Panc1 (cell line): ENCODE measurements at regions not wholly inside any gene's neighbourhood (a gene's known extent, or its start where the extent isn't known, plus 50 kb on each side); places are given as distances from the start of the nearest gene placed in this dataset.

Experiments used
- ATAC-seq: fragments of 200-7000 bp; cut with Tn5 transposase; 2 replicates; pipeline ENCODE4 v1.9.1; 2020; ENCODE audit warnings: mild to moderate bottlenecking, moderate library complexity
- BruUV-seq: library from RNA; stranded (reverse); fragments of 400-500 nt; replicated peaks from 2 replicates; lab custom pipeline; 2021; lab: Mats Ljungman, UMichigan
- CTCF ChIA-PET: fragments of 300-600 bp; sonication (Branson Sonifier 250); formaldehyde crosslinking; loops from one replicate; lab custom pipeline; 2022; ENCODE audit warnings: antibody characterized with exemption; lab: Charles Lee
- POLR2A ChIA-PET: fragments of 300-600 bp; sonication (Branson Sonifier 250); formaldehyde crosslinking; loops from one replicate; lab custom pipeline; 2022; ENCODE audit warnings: antibody characterized with exemption; lab: Charles Lee
- DNase-seq: peaks from one replicate; pipeline ENCODE4 v3.0.0-alpha.2; 2010; ENCODE audit warnings: low read depth, low spot score
- H3K27ac ChIP-seq: 2 replicates; pipeline ENCODE4 v1.5.1; 2011; ENCODE audit warnings: mild to moderate bottlenecking, low read length, inconsistent platforms
- H3K27me3 ChIP-seq: fragments of 200-500 bp; sonication (Bioruptor generic); 2 replicates; pipeline ENCODE4 v1.6.0; 2014; ENCODE audit warnings: low read length, inconsistent platforms; ENCODE audit not compliant: control insufficient read depth, insufficient read depth
- H3K36me3 ChIP-seq: fragments of 200-500 bp; sonication (Bioruptor generic); 2 replicates; pipeline ENCODE4 v1.5.1; 2014; ENCODE audit warnings: inconsistent platforms, mild to moderate bottlenecking, low read length, moderate library complexity; ENCODE audit not compliant: control insufficient read depth, insufficient read depth
- H3K4me1 ChIP-seq: 2 replicates; pipeline ENCODE4 v1.5.1; 2011; ENCODE audit warnings: inconsistent platforms, mild to moderate bottlenecking, low read length, moderate library complexity; ENCODE audit not compliant: control insufficient read depth, insufficient read depth
- H3K4me3 ChIP-seq, 2 experiments: 2 replicates each; pipeline ENCODE4 v1.5.1; 2011 to 2012; ENCODE audit warnings: low read depth in 2 of 2, low read length in 2 of 2, mild to moderate bottlenecking in 2 of 2, inconsistent platforms in 1 of 2, moderate library complexity in 1 of 2
- H3K9me3 ChIP-seq: fragments of 200-500 bp; sonication (Bioruptor generic); 2 replicates; pipeline ENCODE4 v1.5.1; 2014; ENCODE audit warnings: low read depth, mild to moderate bottlenecking, inconsistent platforms, low read length, moderate library complexity; ENCODE audit not compliant: control insufficient read depth, insufficient read depth
- POLR2AphosphoS5 ChIP-seq: IDR thresholded peaks from 2 replicates; pipeline ENCODE4 v1.6.1; 2012; ENCODE audit warnings: mild to moderate bottlenecking, low read depth, low read length, moderate library complexity
- REST ChIP-seq, 2 experiments: IDR thresholded peaks; 2 replicates each; pipeline ENCODE4 v1.6.1; 2011 to 2012; ENCODE audit warnings: low read depth in 2 of 2, control low read depth in 1 of 2, low read length in 1 of 2, mild to moderate bottlenecking in 1 of 2, moderate library complexity in 1 of 2; ENCODE audit not compliant: insufficient read depth in 1 of 2
- SIN3A ChIP-seq: IDR thresholded peaks from 2 replicates; pipeline ENCODE4 v1.6.1; 2012; ENCODE audit warnings: low read depth, mild to moderate bottlenecking, low read length, moderate library complexity, borderline replicate concordance; ENCODE audit not compliant: insufficient read depth
- TCF7L2 ChIP-seq: IDR thresholded peaks from 2 replicates; pipeline ENCODE4 v1.6.1; 2011; ENCODE audit warnings: mild to moderate bottlenecking, low read depth, low read length, inconsistent platforms
- in situ Hi-C: cut with HindIII; loops from 2 replicates; pipeline ENCODE4 v1.10.0; 2016; ENCODE audit warnings: low sequenced_read_pairs, low pct_unique_long_range_greater_than_20kb
- intact Hi-C: fragments of 100-400 bp; cut with micrococcal nuclease; formaldehyde crosslinking; loops from one replicate; pipeline ENCODE4 v1.10.0; 2022; ENCODE audit not compliant: unreplicated experiment
- TF ChIP-seq, protein P1 (sequence below): fragments of 450-650 bp; IDR thresholded peaks from 2 replicates; pipeline ENCODE4 v1.5.1; 2017; ENCODE audit warnings: mild to moderate bottlenecking

- no TSS peak for BruUV-seq
Observed at GRCh38 chr4:12206091-12206490, 777.4 kb upstream of the HS3ST1 start.

GRCh38 chr4:12203945-12204344 lies 775.3 kb upstream of the HS3ST1 start:
- POLR2A ChIA-PET, result no interaction called here
- in situ Hi-C loops (no loop called here), intact Hi-C loops (loop anchor here (2.0 kb wide), 1 partner anchor 13 kb away; no protein-coding TSS in a partner anchor)
- TF ChIP-seq POLR2AphosphoS5 (no peak), SIN3A (no peak), REST (IDR thresholded peaks at IDR 0.05; ENCODE audit: insufficient read depth in 1 of 2, low read depth in 2 of 2, low read length in 1 of 2) (no peak), TCF7L2 (no peak)
- TF ChIP-seq, protein P1, sequence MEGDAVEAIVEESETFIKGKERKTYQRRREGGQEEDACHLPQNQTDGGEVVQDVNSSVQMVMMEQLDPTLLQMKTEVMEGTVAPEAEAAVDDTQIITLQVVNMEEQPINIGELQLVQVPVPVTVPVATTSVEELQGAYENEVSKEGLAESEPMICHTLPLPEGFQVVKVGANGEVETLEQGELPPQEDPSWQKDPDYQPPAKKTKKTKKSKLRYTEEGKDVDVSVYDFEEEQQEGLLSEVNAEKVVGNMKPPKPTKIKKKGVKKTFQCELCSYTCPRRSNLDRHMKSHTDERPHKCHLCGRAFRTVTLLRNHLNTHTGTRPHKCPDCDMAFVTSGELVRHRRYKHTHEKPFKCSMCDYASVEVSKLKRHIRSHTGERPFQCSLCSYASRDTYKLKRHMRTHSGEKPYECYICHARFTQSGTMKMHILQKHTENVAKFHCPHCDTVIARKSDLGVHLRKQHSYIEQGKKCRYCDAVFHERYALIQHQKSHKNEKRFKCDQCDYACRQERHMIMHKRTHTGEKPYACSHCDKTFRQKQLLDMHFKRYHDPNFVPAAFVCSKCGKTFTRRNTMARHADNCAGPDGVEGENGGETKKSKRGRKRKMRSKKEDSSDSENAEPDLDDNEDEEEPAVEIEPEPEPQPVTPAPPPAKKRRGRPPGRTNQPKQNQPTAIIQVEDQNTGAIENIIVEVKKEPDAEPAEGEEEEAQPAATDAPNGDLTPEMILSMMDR, result no peak
- BruUV-seq, result no TSS peak
- ATAC-seq, result no peak
- H3K4me1 ChIP-seq, result no peaks in the 10 kb centered on the region
- no peak for DNase-seq
- no peak overlapping the region for H3K4me3 ChIP-seq
- H3K36me3 ChIP-seq, result no peaks in the 10 kb centered on the region
- no peak overlapping the region for H3K27ac ChIP-seq
- H3K27me3 ChIP-seq, result no peaks in the 10 kb centered on the region
- CTCF ChIA-PET, result no interaction called here
- H3K9me3 ChIP-seq, result no peaks in the 10 kb centered on the region

More at GRCh38 chr4:12206091-12206490, 777.4 kb upstream of the HS3ST1 start:
- Histone ChIP-seq H3K27me3 (no peaks in the 10 kb centered on the region), H3K36me3 (no peaks in the 10 kb centered on the region), H3K4me3 (no peak overlapping the region), H3K4me1 (no peaks in the 10 kb centered on the region), H3K27ac (no peak overlapping the region), H3K9me3 (no peaks in the 10 kb centered on the region)
- POLR2A ChIA-PET, result no interaction called here
- DNase-seq (no peak), ATAC-seq (no peak)
- CTCF ChIA-PET, result no interaction called here
- intact Hi-C loops, result no loop called here
- TF ChIP-seq, protein P1, result no peak
- TF ChIP-seq TCF7L2 (no peak), POLR2AphosphoS5 (no peak), REST (IDR thresholded peaks at IDR 0.05; ENCODE audit: insufficient read depth in 1 of 2, low read depth in 2 of 2, low read length in 1 of 2) (no peak)
- in situ Hi-C loops, result no loop called here
